Activated CD4-positive, alpha-beta T cell treated with anti-CD3 and anti-CD28 coated beads, Interleukin-2, amount 10 ng/mL, durations not matched to agents 24 days and 14 days (primary cell): ENCODE measurements at regions not wholly inside any gene's neighbourhood (a gene's known extent, or its start where the extent isn't known, plus 50 kb on each side); places are given as distances from the start of the nearest gene placed in this dataset.

Experiments
- DNase-seq: peaks from one replicate; pipeline ENCODE4 v3.0.0; 2022
- H3K27ac Mint-ChIP-seq: one replicate; pipeline ENCODE4 v1.8.0; 2022; ENCODE audit warnings: mild to moderate bottlenecking, mixed read lengths
- H3K27me3 Mint-ChIP-seq: one replicate; pipeline ENCODE4 v1.8.0; 2022; ENCODE audit warnings: mixed read lengths
- H3K36me3 Mint-ChIP-seq: one replicate; pipeline ENCODE4 v1.8.0; 2022; ENCODE audit warnings: low read depth, mild to moderate bottlenecking, mixed read lengths
- H3K4me1 Mint-ChIP-seq: one replicate; pipeline ENCODE4 v1.8.0; 2021; ENCODE audit warnings: mixed read lengths
- H3K4me3 Mint-ChIP-seq: one replicate; pipeline ENCODE4 v1.8.0; 2022; ENCODE audit warnings: mild to moderate bottlenecking, moderate library complexity, mixed read lengths
- H3K9me3 Mint-ChIP-seq: one replicate; pipeline ENCODE4 v1.8.0; 2021; ENCODE audit warnings: mixed read lengths
- intact Hi-C: fragments of 100-400 bp; cut with micrococcal nuclease; formaldehyde crosslinking; loops from one replicate; pipeline ENCODE4 v1.15.1; 2023

DNA sequence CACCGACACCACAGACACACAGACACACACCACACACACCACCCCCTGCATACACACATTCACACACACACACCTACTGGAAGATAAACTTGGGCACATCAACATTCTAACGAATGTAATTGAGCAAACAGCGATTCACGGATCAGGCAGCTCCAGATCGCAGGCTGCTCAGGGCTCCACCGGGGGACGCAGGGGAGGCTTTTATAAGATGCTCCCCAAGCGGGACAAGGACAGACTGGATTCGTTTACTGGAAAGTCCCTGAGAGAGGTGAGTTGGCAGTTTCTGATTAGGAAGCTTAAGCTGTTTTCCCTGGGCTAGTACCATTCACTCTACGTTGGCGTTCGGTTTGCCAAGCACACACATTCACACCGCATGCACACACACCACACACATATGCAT, 281.3 kb downstream of the IRF8 start:
- Mint-ChIP-seq H3K36me3 (no peaks in the 10 kb centered on the region), H3K27me3 (no peaks in the 10 kb centered on the region)

DNA sequence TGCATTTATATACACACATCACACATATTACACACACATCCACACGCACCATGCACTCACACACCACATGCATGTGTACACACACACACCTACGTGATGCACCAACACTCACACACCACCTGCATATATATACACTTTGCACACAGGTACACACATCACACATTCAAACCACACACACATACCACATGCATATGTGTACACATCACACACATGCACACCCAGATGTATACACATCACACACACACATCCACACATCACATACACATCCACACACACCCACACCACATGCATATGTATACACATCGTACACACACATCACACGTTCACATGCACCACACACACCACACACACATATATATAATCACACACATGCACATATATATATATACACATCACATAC, 281.8 kb downstream of the IRF8 start:
- no peaks in the 10 kb centered on the region for H3K4me1 Mint-ChIP-seq
- no peak for DNase-seq

More for the DNA sequence above, 281.3 kb downstream of the IRF8 start:
- no peak overlapping the region for H3K4me3 Mint-ChIP-seq
- intact Hi-C loops: no loop called here
- H3K27ac Mint-ChIP-seq: no peak overlapping the region
- no peaks in the 10 kb centered on the region for H3K4me1 Mint-ChIP-seq
- no peaks in the 10 kb centered on the region for H3K9me3 Mint-ChIP-seq
- no peak for DNase-seq

DNA sequence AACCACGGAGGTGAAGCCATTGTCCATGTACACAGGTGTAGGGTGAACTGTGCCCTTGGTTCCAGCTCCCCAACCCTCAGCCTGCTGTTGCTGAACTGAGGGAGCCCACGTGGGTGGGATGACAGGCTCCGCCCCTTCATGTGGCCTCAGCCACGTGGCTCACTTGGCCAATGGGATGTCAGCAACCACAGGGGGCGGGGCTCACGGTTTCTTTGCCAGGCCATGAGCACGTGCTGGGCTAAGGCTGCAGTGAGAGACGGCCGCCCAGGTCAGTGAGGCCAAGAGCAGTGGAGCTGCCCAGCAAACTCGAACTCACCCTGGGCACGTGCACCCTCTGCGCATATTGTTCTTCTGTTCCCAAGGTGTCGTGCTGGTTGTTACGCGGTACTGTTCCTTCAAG, 282.6 kb downstream of the IRF8 start:
- Mint-ChIP-seq H3K4me1 (no peaks in the 10 kb centered on the region), H3K4me3 (no peak overlapping the region), H3K27ac (no peak overlapping the region), H3K9me3 (no peaks in the 10 kb centered on the region), H3K36me3 (no peaks in the 10 kb centered on the region), H3K27me3 (no peaks in the 10 kb centered on the region)
- intact Hi-C loops: no loop called here
- DNase-seq: no peak

More for the DNA sequence above, 281.8 kb downstream of the IRF8 start:
- H3K9me3 Mint-ChIP-seq: no peaks in the 10 kb centered on the region
- H3K4me3 Mint-ChIP-seq: no peak overlapping the region
- H3K27ac Mint-ChIP-seq: no peak overlapping the region
- intact Hi-C loops: no loop called here
- H3K36me3 Mint-ChIP-seq: no peaks in the 10 kb centered on the region
- H3K27me3 Mint-ChIP-seq: no peaks in the 10 kb centered on the region

DNA sequence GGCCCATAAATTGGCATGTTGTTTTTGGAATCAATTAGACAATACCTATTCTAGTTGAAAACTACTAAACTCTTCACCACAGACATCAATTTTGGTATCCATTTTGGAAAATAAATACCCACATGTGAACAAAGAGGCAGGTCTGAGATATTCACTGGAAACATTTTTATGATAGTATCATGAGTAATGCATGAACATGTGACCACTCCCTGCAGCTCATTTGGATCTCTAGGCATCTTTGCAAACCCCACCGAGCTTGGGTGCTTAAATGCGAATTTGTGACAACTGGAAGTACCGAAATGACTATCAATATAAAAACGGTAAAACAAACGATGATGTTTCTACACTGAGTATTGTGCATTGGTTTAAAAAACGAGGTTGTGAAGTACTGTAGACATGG, 285.2 kb downstream of the IRF8 start:
- H3K36me3 Mint-ChIP-seq: no peaks in the 10 kb centered on the region

DNA sequence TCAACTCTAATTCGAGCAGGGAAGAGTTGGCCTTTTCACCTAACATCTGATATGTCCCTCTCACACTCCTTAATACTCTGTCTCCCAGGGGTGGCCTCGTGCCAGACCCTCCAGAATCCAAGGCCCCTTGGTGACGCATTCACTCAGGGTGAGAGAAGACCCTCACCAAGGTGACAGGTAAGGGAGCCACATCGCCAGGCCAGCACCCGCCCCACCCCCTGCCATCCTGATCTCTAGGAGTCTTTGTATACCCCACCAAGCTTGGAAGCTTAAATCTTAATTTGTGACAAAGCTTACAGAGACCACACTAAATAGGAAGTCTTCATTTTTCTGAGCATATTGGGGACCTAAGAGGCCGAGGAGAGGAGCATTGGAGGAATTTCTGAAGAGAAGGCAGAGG, 286.1 kb downstream of the IRF8 start:
- Mint-ChIP-seq H3K27ac (no peak overlapping the region), H3K4me1 (no peaks in the 10 kb centered on the region), H3K9me3 (no peaks in the 10 kb centered on the region), H3K36me3 (no peaks in the 10 kb centered on the region), H3K27me3 (peaks cover 1% of the 10 kb centered on the region), H3K4me3 (no peak overlapping the region)
- DNase-seq: no peak
- intact Hi-C loops: no loop called here

More for the DNA sequence above, 285.2 kb downstream of the IRF8 start:
- intact Hi-C loops: no loop called here
- Mint-ChIP-seq H3K27me3 (peaks cover 1% of the 10 kb centered on the region), H3K9me3 (no peaks in the 10 kb centered on the region), H3K27ac (no peak overlapping the region), H3K4me1 (no peaks in the 10 kb centered on the region), H3K4me3 (no peak overlapping the region)
- no peak for DNase-seq

DNA sequence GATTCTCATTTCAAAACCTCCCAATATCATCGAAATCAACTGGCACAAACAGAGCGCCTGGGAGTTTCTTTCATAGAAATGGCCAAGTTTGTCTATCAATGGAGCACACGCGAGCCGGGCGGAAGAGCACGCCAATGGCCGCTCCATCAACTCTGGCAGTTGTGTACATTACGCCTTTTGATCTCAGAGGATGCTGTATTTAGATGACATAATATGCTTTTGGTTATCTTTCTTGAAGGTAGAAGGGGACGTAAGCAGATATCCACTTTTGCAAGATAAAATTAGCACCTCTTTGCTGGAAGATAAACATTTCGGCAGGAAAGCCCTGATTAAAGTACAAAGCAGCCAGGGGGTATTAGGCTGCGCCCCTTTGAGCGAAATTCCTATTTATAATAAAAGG, 287.4 kb downstream of the IRF8 start:
- H3K27me3 Mint-ChIP-seq: peaks cover 1% of the 10 kb centered on the region
- intact Hi-C loops: no loop called here
- H3K4me3 Mint-ChIP-seq: no peak overlapping the region
- DNase-seq: no peak
- no peaks in the 10 kb centered on the region for H3K36me3 Mint-ChIP-seq
- H3K27ac Mint-ChIP-seq: no peak overlapping the region
- no peaks in the 10 kb centered on the region for H3K4me1 Mint-ChIP-seq
- H3K9me3 Mint-ChIP-seq: no peaks in the 10 kb centered on the region

DNA sequence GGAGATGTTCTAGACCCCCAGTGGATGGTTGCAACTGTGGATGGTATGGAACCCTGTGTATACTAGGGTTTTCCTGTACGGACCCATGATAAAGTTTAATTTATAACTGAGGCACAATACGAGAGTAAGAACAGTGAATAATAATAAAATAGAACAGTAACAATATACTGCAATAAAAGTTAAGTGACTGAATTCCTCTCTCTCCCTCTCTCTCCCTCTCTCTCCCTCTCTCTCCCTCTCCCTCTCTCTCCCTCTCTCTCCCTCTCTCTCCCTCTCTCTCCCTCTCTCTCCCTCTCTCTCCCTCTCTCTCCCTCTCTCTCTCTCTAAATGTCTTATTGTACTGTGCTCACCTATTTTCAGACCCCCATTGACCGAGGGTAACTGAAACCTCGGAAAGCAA, 291.0 kb downstream of the IRF8 start:
- no peak overlapping the region for H3K27ac Mint-ChIP-seq
- H3K36me3 Mint-ChIP-seq: no peaks in the 10 kb centered on the region
- H3K4me1 Mint-ChIP-seq: no peaks in the 10 kb centered on the region
- intact Hi-C loops: no loop called here
- no peak for DNase-seq
- H3K9me3 Mint-ChIP-seq: no peaks in the 10 kb centered on the region
- H3K27me3 Mint-ChIP-seq: peaks cover 8% of the 10 kb centered on the region
- no peak overlapping the region for H3K4me3 Mint-ChIP-seq

DNA sequence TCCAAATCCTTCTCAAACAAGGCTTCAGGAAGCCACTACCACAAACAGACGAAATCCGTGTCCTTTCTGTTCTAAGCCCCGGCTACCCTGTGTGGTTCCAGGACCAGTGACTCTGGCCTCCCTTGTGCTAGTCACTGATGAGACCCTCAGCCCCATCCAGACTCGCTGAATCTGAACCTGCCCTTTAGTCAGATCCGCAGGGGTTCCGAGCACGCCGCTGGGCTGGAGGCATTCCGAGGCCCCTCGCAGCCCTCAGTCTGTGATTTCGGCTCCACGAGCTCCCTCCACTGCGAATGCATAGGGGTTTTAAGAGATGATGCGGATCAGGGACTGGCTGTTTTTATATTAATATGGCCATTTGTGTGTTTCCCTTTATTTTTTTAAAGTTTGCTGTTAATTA, 292.7 kb downstream of the IRF8 start:
- intact Hi-C loops: no loop called here
- no peaks in the 10 kb centered on the region for H3K4me1 Mint-ChIP-seq
- DNase-seq: no peak
- H3K36me3 Mint-ChIP-seq: no peaks in the 10 kb centered on the region
- no peak overlapping the region for H3K27ac Mint-ChIP-seq
- peaks cover 16% of the 10 kb centered on the region for H3K27me3 Mint-ChIP-seq
- H3K4me3 Mint-ChIP-seq: no peak overlapping the region
- no peaks in the 10 kb centered on the region for H3K9me3 Mint-ChIP-seq

DNA sequence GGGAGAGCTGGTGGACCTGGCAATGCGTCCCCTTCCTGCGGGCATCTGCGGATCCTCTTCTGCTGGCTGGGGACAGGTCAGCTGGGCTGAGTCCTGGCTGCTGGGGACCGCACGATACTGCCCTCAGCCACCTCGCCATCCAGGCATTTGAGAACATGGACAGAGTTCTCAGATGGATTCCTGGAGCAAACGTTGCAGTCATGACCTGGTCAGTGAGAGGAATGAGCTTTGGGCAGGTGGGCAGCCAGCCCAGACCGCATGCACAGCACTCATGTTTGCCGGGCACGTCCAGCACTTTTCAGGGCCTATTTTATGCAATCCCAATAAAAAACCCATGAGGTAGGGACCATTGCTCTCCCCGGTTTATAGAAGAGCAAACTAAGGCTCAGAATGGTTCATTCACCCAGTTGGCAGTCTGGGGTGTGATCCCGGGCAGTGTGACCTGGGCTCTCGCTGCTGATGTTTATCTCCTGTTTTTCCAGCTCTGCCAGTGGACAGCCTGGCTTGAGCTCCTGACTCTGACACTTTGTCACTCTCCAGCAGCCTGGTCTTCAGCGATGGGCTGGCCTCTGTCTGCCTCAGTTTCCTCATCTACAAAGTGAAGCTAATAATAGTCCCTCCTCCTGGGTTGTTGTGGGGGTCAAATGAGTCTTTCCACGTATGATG, 294.7 kb downstream of the IRF8 start:
- intact Hi-C loops: no loop called here

DNA sequence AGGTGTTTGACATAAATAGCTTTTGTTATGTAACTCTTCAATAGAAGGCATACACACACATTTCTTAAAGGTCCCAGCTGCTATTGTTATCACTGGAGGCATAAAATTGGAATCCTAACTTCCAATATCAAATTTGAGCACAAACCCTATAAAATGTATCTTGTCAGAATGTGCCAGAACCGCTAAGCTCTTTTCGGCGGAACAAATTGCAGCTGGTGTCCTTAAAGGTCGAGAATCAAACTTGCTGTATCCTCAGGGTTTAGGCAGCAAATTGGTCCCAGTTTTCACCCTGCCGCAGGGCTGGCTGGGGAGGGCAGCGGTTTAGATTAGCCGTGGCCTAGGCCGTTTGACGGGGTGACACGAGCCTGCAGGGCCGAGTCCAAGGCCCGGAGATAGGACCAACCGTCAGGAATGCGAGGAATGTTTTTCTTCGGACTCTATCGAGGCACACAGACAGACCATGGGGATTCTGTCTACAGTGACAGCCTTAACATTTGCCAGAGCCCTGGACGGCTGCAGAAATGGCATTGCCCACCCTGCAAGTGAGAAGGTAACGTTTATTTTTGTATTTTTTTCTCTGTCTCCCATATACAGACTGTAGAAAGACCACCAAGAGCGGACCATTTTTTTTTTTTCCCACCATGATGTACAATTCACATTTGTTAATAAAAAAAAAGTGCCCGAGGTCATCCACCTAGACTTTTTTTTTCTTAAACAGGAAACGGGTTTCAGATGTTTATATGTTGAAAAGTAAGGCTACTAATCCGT, 297.1 kb downstream of the IRF8 start:
- Mint-ChIP-seq H3K36me3 (no peaks in the 10 kb centered on the region), H3K4me1 (no peaks in the 10 kb centered on the region), H3K27ac (no peak overlapping the region), H3K9me3 (no peaks in the 10 kb centered on the region), H3K27me3 (peaks cover 53% of the 10 kb centered on the region), H3K4me3 (no peak overlapping the region)
- DNase-seq: no peak
- intact Hi-C loops: no loop called here

More for the DNA sequence above, 294.7 kb downstream of the IRF8 start:
- Mint-ChIP-seq H3K4me3 (no peak overlapping the region), H3K4me1 (no peaks in the 10 kb centered on the region), H3K27me3 (peaks cover 35% of the 10 kb centered on the region), H3K9me3 (no peaks in the 10 kb centered on the region), H3K27ac (no peak overlapping the region), H3K36me3 (no peaks in the 10 kb centered on the region)
- DNase-seq: no peak

DNA sequence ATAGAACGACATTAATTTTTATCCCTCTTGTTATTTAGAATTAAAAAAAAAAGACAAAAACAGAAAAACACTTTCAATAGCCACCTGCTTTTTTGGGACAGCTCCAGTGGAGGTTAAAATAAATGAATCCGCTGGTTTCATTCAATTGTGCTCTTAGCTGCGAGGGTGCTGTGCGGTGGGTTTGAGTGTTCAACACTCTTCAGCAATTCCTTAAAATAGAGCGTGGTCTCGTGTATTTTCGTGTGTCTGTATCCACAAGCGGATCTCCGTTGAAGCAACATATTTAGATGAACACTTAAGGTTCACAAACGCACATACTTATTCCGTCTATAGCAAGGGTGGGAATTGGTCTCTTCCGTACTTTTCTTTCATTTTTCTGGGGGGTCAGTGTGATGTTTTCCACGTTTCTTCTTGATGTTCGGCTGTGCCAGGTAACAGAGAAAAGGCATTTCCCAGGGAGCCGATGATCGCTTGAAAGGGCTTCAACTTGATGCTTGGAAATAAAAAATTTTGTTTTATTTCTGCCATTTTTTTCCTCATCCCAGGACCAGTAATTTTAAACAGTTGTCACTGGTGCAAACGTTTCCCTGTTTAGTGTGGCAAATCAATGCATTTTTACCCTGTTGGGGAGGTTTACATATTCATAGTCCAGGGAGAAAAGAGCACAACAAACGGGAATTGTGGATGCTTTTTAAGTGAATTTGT, 297.9 kb downstream of the IRF8 start:
- H3K4me3 Mint-ChIP-seq: no peak overlapping the region
- no peaks in the 10 kb centered on the region for H3K4me1 Mint-ChIP-seq
- peaks cover 57% of the 10 kb centered on the region for H3K27me3 Mint-ChIP-seq
- no peaks in the 10 kb centered on the region for H3K36me3 Mint-ChIP-seq
- intact Hi-C loops: no loop called here
- no peaks in the 10 kb centered on the region for H3K9me3 Mint-ChIP-seq
- no peak for DNase-seq
- no peak overlapping the region for H3K27ac Mint-ChIP-seq

DNA sequence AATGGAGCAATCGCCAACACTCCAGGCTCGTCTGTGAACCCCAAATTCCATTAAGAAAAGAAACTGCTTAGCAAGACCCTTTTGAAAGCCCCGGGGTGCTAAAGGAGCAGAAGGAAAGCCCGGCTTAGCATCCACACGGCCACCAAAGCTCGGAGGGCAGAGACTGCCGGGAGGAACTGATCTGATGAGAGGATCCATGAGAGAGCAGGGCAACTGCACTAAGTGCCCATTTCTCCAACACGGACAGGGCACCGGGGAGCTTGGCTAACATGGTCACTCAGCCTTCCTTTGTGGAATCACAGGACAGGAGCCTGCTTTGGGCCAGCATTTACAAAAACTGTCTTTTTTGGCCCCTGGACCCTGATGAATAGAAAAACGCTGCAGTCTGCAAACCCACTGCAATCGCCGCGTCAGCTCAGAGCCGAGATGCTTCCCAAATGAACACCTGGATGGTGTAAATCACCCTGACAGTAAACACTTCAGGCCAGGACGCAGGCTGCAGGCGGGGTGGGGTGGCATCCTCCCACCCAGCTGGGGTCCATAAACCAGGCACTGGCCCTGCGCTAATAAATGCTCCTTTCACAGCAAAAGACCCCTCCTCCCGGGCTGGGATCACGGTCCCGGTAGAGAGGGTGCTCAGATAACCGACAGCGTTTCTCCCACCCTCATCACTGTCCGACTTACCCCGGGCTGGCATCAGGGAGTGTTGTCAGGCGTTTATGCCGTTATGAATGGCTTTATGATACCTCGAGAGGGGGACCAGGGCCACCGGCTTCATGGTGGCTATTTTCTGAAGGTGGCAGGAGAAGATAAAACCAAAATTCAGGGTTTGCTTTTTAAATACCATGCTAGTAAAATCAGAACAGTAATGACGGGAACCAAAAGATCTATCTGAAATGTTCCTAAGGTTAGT, 299.5 kb downstream of the IRF8 start:
- H3K27ac Mint-ChIP-seq: no peak overlapping the region
- H3K4me1 Mint-ChIP-seq: no peaks in the 10 kb centered on the region
- H3K36me3 Mint-ChIP-seq: no peaks in the 10 kb centered on the region
- intact Hi-C loops: no loop called here
- H3K27me3 Mint-ChIP-seq: peaks cover 54% of the 10 kb centered on the region
- DNase-seq: no peak
- no peaks in the 10 kb centered on the region for H3K9me3 Mint-ChIP-seq
- no peak overlapping the region for H3K4me3 Mint-ChIP-seq

DNA sequence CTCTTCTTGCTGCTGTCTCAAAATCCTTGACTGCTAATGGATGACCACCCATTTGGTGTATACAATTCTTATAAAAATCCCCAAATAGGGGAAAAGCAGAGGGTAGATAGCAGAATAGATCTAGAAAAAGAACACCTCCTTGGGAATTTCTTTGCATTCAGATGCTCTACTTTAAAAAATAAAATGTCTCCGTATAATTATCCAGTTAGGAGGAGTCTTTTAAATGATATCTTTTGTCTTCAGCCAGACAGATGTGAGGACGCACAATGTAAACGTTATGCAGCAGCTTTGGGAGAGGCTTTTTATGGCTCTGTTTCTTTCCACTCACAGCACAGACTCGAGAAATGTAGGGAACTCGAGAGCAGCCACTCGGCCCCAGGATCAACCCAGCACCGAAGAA, 300.2 kb downstream of the IRF8 start:
- Mint-ChIP-seq H3K4me3 (no peak overlapping the region), H3K27me3 (peaks cover 53% of the 10 kb centered on the region), H3K36me3 (no peaks in the 10 kb centered on the region), H3K9me3 (no peaks in the 10 kb centered on the region), H3K4me1 (no peaks in the 10 kb centered on the region), H3K27ac (no peak overlapping the region)
- intact Hi-C loops: no loop called here
- no peak for DNase-seq
